Inflammatory macrophage treated with lipopolysaccharide for 1 hour (primary cell): ENCODE measurements at regions not wholly inside any gene's neighbourhood (a gene's known extent, or its start where the extent isn't known, plus 50 kb on each side); places are given as distances from the start of the nearest gene placed in this dataset.
"Not testable (repeated sequence)": the region's sequence is repeated elsewhere in the genome, so short reads cannot be mapped to it uniquely, and the experiment has no call there.

Experiments used
- DNase-seq, 2 donors: peaks; one replicate each; pipeline ENCODE4 v3.0.0-alpha.2; 2020 to 2022

DNA sequence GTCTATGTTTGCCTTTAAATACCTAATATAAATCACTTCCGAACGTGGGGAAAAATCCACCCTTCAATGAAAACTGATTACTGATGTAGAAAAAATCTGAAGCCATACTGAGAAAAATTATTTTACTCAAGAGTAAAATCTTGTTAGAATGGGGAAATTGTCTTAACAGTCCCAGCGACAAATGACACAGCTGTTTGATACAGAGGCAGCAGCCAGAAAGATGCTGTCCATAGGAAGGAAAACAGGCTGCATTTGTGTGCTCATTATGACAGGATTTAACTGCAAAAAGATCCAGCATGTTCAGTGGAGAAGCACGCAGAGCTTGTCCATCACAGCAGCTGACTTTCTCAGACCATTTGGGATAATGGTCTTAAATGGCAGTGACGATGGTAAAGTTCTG is 443.0 kb downstream of the TFAP2B start:
- no peak for DNase-seq

DNA sequence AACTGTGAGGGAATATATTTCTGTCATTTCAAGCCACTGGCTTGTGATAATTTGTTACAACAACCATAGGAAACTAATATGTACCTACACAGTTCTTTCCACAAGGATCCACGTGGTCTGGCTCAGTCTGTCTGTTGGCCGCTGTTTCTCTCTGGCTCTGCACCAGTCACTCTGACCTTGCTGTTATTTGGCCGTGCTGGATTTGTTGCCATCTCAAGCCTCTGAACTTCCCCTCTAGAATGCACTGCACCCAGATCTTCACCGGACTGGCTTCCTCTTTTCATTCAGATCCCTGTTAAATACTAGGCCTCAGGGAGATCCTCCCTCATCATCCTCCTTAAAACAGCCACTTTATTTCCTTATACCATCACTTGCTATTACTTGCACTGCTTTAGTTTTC is 446.8 kb downstream of the TFAP2B start:
- peak; percentile 44 to 47 for DNase-seq

DNA sequence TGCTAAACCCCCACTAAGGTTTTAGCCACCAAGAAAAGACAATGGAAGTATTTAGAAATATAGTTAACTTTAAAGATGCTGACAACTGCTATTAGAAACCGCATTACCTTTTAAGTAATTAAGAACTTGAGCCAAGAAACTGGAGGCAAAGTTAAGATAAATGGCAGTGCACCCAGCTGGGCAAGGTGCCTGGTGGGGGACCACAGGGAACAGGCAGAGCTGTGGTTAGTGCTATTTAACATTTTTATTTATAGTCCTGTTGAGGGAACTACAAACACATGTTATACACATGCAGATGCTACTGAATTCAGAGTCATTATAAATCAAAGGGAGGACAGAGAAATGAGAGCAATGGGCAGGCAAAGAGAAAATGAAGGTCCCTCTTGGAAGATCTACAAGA is 447.9 kb downstream of the TFAP2B start:
- no peak for DNase-seq

DNA sequence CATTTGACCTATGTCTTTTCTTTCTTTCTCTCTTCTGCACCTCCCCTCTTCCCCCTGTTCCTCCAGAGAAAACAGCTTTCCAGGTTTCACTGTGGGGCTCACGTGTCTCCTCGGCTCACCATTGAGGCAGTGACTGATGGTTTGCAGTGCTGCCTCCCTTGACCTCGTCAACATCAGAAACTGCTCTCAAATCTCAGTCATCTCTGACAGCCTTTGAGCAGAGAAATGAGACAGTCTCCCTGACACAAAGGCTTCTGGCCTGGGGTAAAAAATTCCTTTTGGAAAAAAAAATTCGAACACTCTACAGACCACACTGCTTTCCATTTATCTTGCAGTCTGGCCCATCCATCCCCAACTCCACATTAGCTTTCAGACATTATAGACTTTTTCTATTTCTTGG is 450.0 kb downstream of the TFAP2B start:
- DNase-seq: no peak

DNA sequence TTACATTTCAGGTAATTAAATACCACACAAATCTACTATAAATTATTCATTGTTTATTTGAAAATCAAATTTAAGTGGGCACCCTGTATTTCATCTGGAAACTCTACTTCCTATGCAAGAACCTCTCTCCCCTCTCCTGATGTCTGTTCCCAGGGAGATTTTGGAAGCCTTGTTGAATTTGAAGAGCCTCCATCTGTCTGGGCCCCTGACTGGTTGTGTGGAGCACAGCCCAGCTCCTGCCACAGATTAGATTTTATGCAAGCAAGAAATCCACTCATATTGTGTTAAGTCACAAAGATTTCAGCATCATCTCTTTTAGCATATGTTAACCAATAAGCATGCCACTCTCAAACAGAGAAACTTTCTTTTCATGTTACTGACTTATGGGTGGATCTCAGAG is 451.2 kb downstream of the TFAP2B start:
- DNase-seq: no peak

DNA sequence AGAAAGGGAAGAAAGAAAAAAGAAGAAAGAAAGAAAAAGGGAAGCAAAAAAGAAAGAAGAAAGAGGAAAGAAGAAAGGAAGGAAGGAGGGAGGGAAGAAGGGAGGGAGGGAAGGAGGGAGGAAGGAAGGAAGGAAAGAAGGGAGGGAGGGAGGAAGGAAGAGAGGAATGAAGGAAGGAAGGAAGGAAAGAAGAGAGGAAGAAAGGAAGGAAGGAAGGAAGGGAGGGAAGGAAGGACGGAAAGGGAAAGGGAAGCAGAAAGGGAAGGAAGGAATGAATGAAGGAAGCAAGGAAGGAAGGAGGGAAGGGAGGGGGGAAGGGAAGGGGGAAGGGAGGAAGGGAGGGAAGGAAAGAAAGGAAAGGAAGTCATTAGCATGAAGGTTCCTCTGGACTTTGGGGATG is 452.9 kb downstream of the TFAP2B start:
- DNase-seq: no peak

DNA sequence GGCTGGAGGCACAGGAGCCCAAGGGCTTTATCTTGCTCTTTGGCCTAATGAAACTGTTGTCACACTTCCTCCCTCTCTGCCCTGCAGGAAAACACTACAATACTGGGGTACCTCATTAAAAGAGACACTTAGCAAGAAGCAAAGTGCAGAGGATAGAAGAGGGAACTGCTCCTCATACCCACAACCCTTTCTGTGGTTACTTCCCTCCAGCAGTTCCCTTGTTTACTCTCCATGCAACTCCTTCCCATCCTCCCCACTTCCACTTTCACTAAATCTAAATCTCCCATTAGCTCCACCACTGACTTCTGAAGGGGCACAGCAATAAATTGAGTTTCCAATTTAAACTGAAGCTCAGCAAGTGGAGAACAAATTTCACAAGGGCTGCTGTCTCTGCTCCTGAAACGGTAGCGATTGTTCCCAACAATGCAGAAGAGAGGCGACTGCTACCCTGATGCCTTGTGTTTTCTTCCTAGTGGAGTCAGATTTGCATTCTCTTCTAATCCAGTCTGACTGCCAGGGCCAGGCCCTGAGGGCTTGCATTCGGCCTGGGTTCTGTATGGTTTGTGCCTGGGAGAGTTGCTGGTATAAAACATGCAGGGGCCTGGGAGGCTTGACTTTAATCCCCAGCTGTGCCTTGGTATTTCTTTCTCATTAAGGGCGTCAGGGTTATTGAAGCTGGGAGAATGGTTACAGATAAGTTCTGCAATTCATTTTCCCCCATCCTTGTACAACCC is 454.7 kb downstream of the TFAP2B start:
- DNase-seq: peak; percentile 44 to 51

DNA sequence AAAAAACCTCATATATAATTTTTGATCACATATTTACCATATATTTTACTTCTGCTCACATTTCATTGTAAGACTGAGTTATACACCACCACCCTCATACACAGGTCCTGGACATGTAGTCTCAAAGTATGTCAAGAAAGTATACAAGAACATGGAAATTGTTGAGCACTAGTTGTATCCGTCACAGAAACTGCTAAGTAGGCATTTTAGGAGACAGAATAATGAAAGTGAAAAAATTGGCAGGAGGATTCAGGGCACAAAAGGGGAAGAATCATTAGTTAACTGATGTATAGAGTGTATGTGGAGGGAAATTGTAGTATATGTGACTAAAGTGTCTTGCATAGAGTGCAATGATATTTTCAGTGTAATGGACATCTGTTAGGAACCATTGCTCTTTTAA is 458.8 kb downstream of the TFAP2B start:
- DNase-seq: peak in 1 of 2 donors; percentile 18

DNA sequence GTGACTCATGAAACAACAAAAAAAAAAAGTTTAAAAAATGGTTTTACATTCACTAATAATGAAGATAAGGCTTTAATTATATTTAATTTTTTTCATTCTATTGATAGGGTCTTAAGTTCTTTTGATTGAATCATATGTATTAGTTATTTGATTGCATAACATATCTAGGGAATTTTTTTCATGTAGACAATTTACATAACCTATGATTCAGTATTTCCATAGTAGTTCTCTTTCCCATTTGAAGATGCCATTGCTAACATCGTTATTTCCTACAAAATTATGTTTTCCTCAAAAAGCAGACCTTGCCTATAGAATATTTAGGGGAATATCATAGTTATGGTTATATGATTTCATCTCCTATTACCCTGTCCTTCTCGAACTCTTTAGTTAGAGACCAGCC is 463.4 kb downstream of the TFAP2B start:
- peak in 1 of 2 donors; percentile 31 for DNase-seq

DNA sequence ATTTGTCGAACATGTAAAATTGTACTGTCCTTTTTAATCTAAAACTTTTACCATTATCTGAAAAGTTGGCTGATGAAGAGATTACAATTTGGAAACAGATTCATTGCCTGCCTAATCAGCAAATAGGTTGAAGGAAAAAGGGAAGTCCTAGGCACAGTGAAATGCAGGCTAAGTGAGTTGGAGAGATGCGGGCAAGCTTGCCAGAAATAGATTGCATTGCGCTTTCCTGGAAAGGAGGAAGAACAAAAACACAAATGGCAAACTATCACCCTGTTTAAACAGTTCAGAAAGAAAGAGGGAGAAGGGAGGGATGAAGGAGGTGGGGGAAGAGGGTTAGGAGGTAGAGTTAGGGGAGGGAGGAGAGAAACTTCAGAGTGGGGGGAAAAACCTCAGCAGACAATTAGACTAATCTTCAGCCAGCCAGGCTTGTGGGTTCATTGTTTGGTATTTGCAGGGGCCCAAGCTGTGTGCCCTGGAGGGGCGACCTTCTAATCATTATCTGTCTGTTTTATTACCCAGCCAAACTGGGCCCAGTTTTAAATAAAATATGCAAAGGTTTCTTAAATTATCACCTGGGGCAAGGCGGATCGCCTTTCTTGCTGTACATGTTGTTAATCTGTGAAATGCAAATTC is 465.2 kb downstream of the TFAP2B start:
- peak in 1 of 2 donors; percentile 44 for DNase-seq

DNA sequence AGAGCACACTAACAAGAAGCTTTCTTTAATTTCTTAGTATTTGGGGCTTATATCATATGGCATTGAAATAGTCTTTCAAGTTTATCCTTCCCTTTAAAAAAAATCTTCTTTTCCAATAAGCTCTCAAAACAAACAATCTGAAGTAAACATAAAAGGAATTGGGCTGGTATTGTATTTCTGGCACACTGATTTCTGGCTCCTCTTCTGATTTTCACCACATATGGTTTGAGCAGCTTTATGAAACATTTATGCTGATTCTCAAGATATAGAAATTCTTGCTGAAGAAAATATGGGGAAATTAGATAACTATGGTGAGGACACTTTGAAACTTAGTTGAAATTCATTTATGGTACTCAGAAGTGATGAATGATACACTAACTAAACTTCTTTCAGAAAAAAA is 467.2 kb downstream of the TFAP2B start:
- no peak for DNase-seq

DNA sequence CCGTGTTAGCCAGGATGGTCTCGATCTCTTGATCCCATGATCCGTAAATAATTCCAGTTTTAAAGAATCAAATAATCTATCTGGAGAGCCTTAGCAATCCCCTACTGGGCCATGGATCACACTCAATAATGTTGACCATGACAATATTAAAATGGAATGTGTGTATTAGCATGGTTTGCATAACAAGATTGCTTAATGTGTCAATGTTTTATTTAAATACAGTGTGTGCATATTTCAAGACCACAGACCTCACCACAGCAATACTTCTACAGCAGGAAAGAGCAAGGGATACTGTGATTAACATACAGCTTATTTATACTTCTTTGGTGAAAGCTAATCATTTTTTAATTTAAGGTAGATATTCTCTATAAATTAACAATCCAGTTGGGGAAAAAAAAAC is 470.4 kb downstream of the TFAP2B start:
- DNase-seq: no peak

DNA sequence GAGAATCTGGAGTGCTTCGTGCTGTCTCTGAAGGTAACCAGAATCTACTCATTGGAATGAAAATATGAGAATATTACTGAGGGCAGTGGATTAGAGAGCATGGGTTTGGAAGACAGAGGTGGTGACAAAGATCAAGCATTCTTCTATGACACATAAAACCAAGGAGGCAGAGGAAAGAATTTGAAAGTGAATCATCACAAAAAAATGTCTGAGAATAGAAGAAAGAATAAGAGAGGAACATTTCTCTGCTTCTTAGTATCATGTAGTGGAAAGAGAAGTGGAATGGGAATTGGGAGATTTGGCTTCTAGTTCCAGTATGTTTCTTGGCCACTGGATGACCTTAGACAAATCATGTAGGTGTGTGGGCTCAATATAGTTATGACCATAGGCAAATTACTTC is 474.0 kb downstream of the TFAP2B start:
- DNase-seq: no peak

DNA sequence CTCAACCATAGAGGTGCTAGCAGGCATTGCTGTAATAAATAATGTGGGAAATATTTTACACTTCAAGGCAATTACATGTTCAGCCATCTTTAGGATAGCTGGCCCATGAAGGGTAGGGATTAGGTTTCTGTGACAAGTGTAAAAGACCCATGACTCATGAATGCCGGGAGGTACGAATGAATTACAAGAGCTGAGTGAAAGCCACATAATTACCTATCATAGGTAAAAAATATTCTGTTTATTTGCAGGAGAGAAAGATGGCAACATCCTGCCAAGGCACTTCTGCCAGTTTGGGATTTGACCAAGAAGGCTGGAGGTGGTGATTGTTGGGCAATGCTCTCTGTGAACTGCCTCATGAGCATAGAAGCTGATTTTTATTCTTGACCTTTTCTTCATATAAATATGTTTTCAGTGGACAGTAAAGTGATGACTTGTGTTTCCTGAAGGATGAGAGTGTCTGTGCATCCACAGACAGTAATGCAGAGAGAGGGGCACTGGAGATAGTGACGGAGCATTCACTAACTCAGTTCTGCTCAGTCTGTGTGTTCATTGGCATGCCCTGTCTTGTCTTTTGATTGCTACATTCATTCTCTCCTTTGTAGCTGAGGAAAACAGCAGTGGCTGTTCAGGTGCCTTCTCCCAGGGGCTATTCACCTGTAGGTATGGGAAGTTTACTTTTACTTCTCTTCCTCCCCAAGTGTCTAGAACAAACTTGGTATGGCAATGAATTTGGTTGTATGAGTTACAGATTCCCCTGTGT is 481.1 kb downstream of the TFAP2B start:
- DNase-seq: no peak

DNA sequence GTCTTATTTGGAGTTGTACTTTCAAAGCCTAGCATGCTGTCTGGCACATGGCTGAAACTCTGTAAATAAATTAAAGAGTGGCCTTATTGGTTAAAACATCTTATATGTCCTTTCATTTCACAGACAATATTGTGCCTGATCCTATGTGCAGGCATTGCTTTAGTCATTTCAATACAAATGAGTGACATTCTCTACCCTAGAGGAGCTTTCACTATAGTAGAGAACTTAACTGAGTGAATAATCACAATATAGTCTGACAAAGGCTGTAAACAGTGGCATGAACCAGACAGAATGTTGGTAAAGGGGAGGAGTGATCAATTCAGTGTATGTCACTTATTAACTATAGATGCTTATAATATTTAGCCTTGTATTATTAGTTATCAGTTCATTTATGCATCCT is 481.8 kb downstream of the TFAP2B start:
- DNase-seq: no peak

DNA sequence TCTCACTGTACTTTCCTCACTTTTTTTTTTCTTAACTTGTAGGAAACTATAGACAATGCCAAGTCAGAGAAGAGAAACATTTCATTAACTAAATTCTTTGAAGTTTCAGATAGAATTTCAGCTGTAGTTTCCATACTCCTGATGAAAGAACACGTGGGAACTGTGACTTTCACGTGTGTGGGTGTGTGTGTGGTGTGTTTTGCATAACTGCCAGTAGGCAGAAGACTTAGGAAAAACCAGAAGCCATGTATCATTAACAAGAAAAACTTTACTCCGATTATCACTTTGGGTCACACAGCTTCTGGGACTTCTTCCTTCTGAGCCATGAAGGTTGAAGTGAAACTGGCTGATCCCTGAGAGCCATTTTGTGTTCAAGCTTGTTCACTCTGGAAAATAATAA is 483.3 kb downstream of the TFAP2B start:
- peak; percentile 93 to 96 for DNase-seq

DNA sequence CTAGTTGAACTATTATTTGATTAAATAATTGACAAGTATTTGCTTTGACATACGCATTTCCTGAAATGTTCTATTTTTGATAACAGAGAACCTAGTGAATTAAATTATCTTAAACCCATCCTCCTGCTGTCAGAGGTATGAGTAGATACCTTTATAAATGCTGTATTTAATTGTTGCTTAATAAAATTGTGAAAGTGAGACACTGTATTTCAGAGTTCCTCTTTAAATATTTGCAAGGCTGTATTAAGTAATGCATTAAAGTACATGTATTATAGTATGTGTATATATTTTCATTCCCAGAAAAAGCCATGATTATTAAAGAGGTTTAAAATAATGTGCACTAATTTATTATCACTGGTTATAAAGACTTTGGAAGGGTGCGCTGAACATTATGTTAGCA is 483.8 kb downstream of the TFAP2B start:
- DNase-seq: peak; percentile 61 to 74

DNA sequence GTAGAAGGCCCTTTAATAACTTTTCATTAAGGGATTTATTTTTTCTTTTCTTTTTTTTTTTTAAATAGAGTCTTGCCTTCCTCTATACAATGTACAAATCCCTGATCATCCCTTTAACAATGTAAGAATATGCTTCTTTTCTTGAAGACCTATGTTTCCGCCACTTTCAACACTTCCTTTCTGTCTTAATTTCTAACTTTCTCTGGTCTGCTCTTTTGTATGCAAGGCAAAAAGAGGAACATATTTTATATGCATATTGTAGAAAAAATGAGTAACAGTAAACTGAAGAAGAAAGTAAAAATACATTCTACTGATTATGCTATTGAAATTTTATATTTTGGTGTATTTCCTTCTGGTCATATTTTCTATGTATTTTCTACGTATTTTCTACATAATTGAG is 484.7 kb downstream of the TFAP2B start:
- peak; percentile 71 to 75 for DNase-seq

DNA sequence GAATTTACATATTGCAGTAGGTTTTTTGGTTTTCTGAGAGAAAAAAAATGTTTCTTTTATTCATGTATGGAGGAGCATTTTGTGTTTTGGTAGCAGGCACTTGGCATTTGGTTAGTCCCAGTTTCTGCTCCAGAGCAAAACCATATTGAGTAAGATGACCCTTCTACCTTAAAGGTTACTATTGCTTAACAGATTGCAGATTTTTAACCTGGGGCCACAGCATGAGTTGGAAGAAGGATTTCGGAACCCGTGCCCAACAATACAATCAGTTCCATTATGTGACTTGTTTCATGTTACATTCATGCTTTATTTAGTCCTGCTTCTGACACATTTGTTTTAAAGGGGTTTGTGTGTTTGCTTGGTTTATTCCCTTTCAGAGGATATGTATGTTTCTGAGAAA is 496.3 kb downstream of the TFAP2B start:
- no peak for DNase-seq

DNA sequence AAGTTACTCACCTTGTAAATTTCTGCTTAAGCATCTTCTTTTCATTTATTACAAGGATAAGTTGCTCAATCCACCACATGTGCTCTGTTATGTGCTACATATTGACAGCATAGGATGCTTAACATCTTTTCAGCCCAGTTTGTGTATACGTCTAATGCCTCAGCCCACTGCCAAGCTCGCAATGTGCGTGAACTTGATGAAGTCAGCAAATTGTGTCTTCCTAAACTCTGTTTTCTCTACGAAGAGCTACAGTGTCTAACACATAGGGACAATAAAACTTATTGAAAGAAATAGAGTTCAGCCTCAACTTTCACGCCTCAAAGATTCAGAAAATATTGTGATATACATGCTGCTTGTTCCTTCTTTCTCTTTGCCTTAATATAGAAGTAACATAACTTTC is 500.0 kb downstream of the TFAP2B start:
- DNase-seq: no peak

DNA sequence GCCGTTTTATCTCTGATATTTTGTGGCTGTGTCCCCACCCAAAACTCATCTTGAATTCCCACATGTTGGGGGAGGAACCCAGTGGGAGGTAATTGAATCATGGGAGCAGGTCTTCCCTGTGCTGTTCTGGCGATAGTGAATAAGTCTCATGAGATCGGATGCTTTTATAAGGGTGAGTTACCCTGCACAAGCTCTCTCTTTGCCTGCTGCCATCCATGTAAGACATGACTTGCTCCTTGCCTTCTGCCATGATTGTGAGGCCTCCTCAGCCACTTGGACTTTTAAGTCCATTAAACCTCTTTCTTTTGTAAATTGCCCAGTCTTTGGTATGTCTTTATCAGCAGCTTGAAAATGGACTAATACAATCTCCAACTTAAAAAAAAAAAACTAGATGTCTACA is 502.8 kb downstream of the TFAP2B start:
- not testable (repeated sequence) for DNase-seq

DNA sequence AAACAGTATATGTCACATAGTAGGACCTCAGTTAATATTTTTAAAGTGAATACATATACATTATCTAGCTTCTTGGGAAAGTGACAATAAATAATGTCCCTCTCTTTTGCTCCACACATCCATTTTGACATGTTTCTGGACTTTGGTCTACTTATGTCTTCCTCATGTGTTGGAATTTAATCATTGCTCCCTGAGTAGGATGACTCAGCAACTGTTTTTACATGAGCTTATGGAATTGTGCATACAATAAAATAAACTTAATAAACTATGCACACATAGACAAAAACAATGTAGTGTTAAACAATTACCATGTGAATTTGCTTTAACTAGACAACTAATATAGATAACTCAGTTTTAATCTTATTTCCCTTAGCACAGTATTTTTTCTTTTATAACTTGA is 503.8 kb downstream of the TFAP2B start:
- DNase-seq: no peak

DNA sequence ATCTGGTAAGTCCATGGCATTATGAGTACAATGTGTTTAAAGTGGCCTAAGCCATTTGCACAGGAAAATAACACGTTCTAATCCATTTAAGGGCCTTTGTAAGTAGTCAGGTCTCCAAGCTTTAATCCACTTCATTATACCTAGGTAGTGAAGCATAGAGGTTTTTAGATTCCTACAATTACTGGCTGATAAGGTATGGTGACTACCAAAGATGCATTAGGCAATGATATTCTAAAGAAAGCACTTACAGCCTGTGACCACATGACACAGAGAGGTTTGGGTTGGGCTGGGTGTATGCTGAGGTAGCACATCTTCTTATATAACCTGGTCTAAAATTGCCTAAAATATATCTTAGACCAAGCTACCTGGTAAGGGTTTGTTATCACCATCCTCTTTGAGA is 504.4 kb downstream of the TFAP2B start:
- no peak for DNase-seq

DNA sequence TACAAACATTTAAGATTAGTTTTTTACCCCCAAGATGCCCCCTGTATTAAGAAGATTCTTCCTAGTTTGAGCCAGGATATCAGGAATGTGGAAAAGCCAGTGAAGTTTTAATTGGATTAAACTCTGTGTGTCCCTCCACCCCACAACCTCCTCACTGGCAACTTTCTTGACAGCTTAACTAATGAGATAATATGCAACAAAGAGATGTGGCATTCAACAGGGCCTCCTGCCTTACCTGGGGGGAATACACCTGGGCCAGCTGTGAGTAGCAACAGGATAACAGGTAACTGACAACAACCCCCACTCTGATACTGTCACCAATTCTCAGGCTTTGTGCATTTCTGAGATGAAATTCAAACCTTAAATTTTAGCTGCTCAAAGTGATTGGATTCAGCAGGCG is 512.3 kb downstream of the TFAP2B start:
- DNase-seq: no peak
